HG02970 (cell line): ENCODE measurements at regions not wholly inside any gene's neighbourhood (a gene's known extent, or its start where the extent isn't known, plus 50 kb on each side); places are given as distances from the start of the nearest gene placed in this dataset.
"Not testable (repeated sequence)": the region's sequence is repeated elsewhere in the genome, so short reads cannot be mapped to it uniquely, and the experiment has no call there.

ENCODE experiments used
- ATAC-seq: cut with Tn5 transposase; IDR thresholded peaks from one replicate; pipeline ENCODE4 v1.9.1; 2021; ENCODE audit warnings: mild to moderate bottlenecking, moderate library complexity, moderate number of reproducible peaks; ENCODE audit not compliant: unreplicated experiment, low FRiP score

DNA sequence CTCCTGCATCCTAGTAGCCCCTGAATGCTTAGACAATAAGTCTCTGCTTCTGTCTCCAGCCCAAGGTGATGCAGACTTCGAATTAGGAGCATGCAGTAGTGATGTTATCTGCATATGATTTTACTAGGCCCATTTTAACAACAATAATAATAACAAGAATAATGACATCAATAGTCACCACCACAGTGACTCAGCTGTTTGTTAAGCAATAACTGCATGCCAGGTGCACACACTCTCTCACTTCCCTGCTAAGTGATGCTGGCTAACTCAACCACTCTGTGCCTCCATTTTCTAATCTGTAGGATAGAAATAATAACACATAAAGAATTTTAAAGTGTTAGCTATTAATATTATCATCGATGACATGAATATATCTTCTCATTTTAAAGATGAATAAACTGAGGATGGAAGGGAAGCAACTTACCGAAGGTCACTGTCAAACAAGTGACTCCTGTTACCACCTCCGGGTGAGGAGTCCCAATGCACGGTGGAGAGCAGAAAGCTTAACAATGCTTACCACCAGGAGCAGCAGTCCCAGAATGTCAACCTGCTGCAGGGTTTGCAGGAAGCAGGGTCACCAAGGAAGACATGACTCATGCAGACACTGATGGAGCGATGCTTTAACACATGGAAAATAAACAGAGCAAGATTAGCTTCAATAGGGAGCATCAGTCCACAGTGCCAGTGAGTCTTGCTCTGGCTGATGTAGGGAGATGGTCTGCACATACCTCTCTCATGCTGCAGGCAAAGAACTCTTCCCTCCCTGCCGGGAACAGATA, 290.2 kb downstream of the SPATA17 start:
- ATAC-seq = no peak

- no peak for ATAC-seq
Measured at GRCh38 chr1:217924924-217925323, 293.8 kb downstream of the SPATA17 start.

- ATAC-seq = no peak
Measured at GRCh38 chr1:217929213-217929885, 298.2 kb downstream of the SPATA17 start.

DNA sequence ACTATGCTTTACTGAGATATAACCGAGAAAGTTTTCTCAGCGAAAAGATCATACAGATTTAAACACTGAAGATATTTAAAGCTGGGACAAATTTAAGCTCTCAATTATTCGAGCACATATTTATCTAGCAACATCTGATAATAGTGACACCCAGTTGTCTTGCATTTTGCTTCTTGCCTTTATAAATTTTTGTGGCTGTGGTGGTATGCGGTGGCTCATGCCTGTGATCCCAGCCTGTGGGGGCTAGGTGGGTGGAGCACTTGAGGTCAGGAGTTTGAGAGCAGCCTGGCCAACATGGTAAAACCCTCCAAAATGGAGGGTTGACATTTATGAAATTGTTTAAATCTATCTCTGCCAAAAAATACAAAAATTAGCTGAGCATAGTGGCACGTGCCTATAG, 312.2 kb downstream of the SPATA17 start:
- no peak for ATAC-seq

GRCh38 chr1:217944550-217944949, 313.4 kb downstream of the SPATA17 start:
- no peak for ATAC-seq

DNA sequence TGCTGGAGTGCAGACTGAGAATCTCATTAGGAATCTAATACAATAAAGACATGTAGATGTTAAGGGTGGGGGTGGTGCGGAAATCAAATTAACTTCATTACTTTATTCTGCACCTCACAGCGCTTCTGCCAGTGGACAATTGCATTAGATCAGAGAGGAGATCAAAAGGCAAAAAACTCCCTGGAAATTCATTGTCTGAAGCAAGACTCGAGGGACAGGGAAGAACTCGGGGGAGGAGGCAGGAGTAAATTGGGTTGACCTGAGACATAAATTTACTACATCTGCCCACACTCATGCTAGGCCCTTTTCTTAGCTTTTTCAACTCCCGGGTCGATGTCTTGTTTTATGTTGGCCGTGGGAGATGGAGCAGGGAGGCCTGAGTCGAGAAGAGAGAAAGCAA, 315.4 kb downstream of the SPATA17 start:
- ATAC-seq = no peak

DNA sequence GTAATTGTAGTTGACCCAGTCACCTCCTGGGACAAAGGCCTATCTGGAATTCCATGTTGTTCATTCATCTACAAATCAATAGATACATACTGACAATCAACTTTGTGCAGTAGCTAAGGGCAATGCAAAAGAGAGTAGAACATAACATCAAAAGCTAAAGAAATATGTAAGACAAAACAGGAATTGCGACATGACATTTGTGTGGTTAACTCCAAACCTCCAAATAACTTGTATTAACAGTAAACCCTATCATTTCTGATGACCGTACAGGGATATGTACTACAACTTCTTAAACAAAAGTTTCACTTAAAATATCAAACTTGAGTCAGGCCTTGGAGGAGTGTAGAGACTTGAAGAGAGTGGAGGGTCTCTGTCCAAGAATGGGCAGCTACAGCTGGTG, 317.6 kb downstream of the SPATA17 start:
- ATAC-seq = no peak

GRCh38 chr1:217953330-217953729, 322.2 kb downstream of the SPATA17 start:
- ATAC-seq = no peak

DNA sequence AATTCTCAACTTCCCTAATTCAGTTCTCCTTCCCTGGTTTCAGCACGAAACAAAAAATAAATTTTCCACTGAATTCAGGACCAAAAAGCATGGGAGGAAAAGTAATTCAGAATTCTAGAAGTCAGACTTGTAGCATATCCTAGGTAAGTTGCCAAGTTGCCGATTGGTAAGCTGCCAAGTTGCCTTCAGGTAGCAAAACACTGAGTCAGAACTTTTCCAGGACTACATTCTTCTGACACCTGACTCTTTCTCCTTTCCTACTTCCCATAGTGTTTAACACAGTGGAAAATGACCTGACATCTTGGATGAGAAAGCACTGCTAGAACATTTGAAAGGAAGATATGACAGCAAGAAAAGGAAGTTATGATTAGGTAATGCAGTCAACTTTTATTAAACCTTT, 322.8 kb downstream of the SPATA17 start:
- ATAC-seq = no peak

- ATAC-seq = no peak
Measured at GRCh38 chr1:217955723-217956122, 324.6 kb downstream of the SPATA17 start.

- no peak for ATAC-seq
Measured at GRCh38 chr1:217965156-217965786, 319.8 kb upstream of the RRP15 start.

DNA sequence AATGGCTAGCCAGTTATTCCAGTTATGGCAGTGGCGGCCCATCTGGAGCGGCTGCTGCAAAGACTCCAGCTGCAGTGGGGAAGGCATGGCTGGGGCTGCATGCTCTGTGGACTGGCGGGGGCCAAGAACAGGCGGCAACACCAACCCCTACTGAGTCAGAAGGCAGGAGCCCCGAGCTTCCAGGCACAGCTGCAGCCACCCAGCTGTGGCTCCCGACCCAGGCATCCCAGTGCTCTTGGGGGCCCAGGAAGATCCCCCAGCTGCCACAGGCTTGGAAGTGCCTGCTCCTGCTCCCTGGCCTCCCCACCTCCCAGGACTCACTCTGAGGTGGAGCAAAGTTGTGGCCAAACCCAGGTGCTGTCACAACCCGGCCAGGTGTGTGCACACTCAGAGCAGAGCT, 317.0 kb upstream of the RRP15 start:
- ATAC-seq = no peak

GRCh38 chr1:217969428-217969827, 315.7 kb upstream of the RRP15 start:
- no peak for ATAC-seq

- ATAC-seq = no peak
Measured at GRCh38 chr1:217977943-217978342, 307.1 kb upstream of the RRP15 start.

DNA sequence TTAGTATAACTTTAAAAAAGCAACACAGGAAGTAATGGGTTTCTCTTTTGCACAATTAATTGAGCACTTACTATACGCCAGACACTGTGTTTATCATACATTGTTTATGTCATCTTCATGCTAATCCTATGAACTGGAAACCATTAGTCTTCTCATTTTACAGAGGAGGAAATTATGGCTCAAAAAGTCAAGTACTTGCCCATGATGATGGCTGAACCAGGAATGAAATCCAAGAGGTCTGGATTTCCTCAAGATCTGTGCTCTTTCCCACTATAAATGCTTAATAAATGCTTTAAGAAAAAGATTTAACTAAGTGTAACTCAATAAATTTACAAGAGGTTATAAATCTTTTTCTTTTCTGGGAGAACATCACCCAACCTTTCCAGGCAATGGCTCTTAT, 303.7 kb upstream of the RRP15 start:
- ATAC-seq = no peak

DNA sequence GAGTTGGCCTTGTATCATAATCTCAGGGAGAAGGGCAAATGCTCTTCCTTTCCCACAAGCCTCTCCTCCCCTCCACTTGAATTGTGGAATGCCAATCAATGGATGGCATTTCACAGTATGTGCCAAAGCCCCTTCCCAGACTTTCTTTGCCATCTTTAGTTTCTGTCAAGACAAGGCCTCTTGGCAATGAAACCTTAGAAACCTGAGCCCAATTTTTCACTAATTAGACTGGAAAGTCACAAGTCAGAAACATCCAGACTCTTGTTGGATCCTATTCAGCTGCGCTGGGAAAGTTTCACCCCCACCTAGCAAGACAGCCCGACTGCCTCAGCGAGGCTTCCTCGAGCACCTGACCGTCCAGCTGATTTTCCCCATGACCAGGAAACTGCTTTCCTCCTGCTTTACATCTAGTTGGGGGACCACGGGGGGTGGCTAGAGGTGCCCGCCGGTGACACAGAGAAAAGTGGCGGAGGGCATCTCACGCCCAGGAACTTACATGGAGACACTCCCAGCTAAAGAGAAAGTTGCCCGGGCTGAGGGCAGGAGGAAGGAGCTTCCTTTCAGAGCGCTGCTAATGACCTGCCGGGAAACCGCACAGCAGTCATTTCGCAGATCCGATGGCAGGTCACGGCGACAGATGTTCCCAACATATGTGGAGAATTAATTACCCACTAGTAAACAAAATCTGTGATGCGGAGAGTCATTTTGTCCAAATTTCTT, 302.6 kb upstream of the RRP15 start:
- ATAC-seq = no peak

- ATAC-seq = no peak
Measured at GRCh38 chr1:217983051-217983375, 302.1 kb upstream of the RRP15 start.

DNA sequence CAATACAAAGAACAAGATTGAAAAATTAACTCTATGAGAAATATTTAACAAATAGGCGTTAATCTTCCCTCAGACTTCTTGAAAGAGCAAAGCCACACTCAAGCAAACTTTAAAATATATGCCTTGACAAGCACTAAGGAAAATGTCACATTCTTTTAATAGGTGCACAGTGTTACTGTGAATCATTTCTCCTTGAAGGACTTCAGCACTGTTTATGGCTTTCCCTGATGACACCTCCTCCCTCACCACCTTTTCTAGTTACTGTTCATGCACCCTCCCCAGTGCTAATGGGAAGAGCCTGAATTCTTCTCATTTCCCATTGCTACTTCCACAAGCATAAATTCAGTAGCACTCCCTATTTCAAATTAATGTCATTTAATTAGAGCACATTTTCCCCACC, 299.5 kb upstream of the RRP15 start:
- no peak for ATAC-seq

GRCh38 chr1:217989510-217989909, 295.6 kb upstream of the RRP15 start:
- ATAC-seq = no peak

GRCh38 chr1:217993439-217993838, 291.7 kb upstream of the RRP15 start:
- no peak for ATAC-seq

- ATAC-seq = not testable (repeated sequence)
Measured at GRCh38 chr1:218008296-218008695, 276.8 kb upstream of the RRP15 start.
